ENCODE measurements at regions not wholly inside any gene's neighbourhood (a gene's known extent, or its start where the extent isn't known, plus 50 kb on each side); places are given as distances from the start of the nearest gene placed in this dataset.

DNA sequence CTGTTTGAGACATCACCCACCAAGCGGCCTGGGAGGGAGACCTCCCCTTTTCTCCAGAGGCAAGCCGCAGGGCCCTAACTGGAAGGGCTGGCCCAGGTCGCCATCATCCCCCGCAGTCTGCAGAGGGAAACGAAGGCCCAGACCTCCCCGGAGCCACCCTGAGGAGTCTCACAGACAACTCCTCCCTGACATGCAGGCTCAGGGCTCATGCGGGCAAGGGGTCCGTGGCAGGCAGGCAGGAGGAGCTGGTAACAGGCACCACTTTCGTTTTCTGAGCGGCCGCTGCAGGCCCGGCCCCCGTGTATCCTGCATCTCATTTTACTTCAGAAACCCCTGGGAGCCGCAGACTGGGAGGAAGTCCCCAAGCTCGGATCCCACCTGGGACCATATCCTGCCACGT lies 192.0 kb upstream of the PPP1R26 start:
- TF ChIP-seq, protein P1, sequence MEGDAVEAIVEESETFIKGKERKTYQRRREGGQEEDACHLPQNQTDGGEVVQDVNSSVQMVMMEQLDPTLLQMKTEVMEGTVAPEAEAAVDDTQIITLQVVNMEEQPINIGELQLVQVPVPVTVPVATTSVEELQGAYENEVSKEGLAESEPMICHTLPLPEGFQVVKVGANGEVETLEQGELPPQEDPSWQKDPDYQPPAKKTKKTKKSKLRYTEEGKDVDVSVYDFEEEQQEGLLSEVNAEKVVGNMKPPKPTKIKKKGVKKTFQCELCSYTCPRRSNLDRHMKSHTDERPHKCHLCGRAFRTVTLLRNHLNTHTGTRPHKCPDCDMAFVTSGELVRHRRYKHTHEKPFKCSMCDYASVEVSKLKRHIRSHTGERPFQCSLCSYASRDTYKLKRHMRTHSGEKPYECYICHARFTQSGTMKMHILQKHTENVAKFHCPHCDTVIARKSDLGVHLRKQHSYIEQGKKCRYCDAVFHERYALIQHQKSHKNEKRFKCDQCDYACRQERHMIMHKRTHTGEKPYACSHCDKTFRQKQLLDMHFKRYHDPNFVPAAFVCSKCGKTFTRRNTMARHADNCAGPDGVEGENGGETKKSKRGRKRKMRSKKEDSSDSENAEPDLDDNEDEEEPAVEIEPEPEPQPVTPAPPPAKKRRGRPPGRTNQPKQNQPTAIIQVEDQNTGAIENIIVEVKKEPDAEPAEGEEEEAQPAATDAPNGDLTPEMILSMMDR (IDR thresholded peaks at IDR 0.05), result no peak
- no peak for TF ChIP-seq POLR2A (IDR thresholded peaks at IDR 0.05)

Measured in breast epithelium (tissue), 3 donors.